Rectal smooth muscle tissue (tissue), 1 donor: ENCODE measurements at regions not wholly inside any gene's neighbourhood (a gene's known extent, or its start where the extent isn't known, plus 50 kb on each side); places are given as distances from the start of the nearest gene placed in this dataset.

Experiments
- H3K27ac ChIP-seq: one replicate; pipeline ENCODE4 v1.7.0; 2013; ENCODE audit warnings: low read depth, low read length, inconsistent platforms
- H3K27me3 ChIP-seq: one replicate; pipeline ENCODE4 v1.7.0; 2013; ENCODE audit warnings: low read length; ENCODE audit not compliant: control insufficient read depth, insufficient read depth
- H3K36me3 ChIP-seq: one replicate; pipeline ENCODE4 v1.7.0; 2013; ENCODE audit warnings: low read length; ENCODE audit not compliant: control insufficient read depth, insufficient read depth
- H3K4me1 ChIP-seq: one replicate; pipeline ENCODE4 v1.7.0; 2013; ENCODE audit warnings: low read length; ENCODE audit not compliant: control insufficient read depth, insufficient read depth
- H3K4me3 ChIP-seq: one replicate; pipeline ENCODE4 v1.7.0; 2013; ENCODE audit warnings: low read length
- H3K9ac ChIP-seq: one replicate; pipeline ENCODE4 v1.7.0; 2013; ENCODE audit warnings: low read length

DNA sequence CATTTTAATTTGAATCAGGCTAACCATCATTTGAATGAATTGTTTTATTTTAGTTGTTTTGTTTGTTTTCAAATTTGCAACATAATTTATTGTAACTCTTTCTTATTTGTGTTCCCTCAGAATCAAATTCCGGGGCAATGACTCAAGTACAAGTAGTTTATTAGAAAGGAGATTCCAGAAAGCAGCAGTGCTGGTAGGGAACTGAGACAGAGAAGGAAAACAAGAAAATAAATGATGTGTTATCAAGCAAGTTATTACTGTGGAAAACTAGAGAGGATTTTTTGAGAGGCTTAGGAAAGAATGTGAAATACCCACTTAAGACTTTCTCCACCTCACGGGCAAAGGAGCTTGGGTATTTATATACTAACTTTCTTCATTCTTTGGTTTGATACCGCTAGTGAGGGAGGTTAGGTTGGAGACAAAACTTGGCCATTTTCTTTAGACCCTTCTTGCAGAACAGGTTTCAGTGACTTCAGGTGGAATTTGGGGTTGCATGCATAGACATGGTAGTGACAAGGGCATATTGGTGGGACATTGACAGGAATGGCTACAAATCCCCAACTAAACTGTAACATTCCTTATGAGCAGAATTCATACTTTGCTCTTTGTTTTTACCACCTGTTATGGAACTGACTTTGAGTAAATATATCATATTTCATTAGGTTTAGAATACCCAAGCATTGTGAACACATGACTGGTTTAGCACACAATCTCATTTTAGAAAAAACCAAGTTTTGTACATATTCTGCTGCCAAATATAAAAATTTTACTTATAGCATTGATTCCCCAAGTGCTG, 254.3 kb downstream of the ZBBX start:
- H3K27ac ChIP-seq: no peak overlapping the region
- no peaks in the 10 kb centered on the region for H3K36me3 ChIP-seq
- no peaks in the 10 kb centered on the region for H3K4me1 ChIP-seq
- no peak overlapping the region for H3K9ac ChIP-seq
- no peak overlapping the region for H3K4me3 ChIP-seq
- H3K27me3 ChIP-seq: no peaks in the 10 kb centered on the region

DNA sequence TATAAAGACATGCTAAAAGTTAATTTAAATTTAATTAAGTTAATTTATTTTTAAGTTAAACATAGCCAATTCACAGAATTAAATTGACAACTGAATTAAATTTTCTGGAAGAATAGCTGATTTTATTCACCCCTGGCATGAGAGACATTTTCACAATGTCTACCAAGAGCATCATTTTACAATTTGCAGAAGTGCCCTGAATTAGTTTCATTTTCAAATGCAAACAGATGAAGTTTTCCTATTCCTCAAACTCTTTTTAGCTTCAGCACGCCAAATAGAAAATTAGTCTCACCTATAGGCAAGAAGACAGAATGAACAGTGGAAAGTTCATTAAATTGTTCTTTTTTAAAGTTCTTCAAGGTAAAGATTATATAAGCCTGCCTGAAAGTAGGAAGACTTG, 259.3 kb downstream of the ZBBX start:
- Histone ChIP-seq H3K27ac (no peak overlapping the region), H3K27me3 (no peaks in the 10 kb centered on the region), H3K9ac (no peak overlapping the region), H3K36me3 (no peaks in the 10 kb centered on the region), H3K4me3 (no peak overlapping the region), H3K4me1 (no peaks in the 10 kb centered on the region)

DNA sequence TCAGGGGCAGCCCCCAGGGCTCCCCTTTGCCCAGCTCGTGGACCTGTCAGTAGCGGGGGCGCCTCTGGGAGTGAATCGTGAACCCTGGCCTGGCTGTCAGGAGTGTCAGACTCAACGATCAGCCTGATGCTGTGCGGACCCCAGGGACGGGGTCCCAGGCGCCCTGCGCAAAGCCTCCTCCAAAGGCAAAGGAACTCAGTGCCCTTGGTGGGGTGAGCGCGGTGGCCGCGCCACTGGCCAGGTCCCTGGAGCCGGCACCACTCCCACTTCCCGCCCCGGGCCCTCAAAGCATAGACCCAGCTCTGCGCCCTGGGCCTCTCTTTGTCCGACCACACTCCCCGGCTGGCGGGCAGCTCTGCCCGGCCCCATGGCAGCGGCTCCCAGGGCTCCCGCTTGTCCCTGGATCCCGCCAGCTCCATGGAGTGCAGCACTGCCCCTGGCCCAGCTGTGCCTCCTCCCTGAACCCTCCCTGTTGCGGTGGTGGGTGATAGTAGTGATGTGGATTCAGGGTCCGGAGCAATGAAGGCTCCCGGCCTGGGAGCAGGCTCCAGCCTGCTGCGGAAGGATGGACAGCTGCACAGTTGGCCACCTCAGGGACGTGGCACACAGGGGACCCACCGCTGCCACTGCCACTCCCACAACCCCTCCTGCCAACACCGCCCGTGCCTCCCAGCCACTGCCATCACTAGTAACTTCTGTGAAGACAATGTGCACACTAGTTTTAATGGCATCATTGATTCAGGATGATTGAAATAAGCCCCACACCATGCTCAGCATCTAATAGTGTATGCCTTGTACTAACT, 263.8 kb downstream of the ZBBX start:
- Histone ChIP-seq H3K36me3 (no peaks in the 10 kb centered on the region), H3K9ac (no peak overlapping the region), H3K4me3 (no peak overlapping the region), H3K4me1 (no peaks in the 10 kb centered on the region), H3K27me3 (no peaks in the 10 kb centered on the region), H3K27ac (no peak overlapping the region)

DNA sequence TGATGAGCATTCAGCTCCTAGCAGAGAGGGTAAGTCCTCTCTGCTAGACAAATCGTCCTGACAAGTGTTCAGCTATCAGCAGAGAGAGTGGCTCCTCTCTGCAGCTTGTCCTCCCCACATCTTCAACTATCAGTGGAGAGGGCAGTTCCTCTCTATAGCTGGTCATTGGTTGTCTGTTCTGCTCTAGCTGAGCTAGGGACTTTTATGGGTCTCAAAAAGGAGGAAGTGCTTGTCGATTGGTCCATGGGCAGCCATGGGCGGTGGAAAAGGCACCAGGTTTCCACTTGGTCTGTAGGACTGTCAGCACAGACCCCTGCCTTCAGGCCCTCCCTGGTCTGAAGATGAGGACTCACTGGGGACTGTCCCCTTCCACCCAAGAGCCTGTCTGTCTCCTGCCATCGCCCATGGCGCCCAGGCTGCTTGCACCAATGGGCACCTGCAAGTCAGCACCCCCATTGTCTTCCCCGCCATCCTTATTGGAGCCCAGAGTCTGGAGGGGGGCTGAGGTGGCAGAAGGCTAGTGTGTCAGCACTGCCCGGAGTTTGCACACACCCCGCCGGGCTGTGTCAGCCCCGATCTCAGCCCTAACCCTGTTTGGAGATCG, 264.7 kb downstream of the ZBBX start:
- Histone ChIP-seq H3K9ac (no peak overlapping the region), H3K27me3 (no peaks in the 10 kb centered on the region), H3K36me3 (no peaks in the 10 kb centered on the region), H3K4me3 (no peak overlapping the region), H3K27ac (no peak overlapping the region), H3K4me1 (no peaks in the 10 kb centered on the region)

DNA sequence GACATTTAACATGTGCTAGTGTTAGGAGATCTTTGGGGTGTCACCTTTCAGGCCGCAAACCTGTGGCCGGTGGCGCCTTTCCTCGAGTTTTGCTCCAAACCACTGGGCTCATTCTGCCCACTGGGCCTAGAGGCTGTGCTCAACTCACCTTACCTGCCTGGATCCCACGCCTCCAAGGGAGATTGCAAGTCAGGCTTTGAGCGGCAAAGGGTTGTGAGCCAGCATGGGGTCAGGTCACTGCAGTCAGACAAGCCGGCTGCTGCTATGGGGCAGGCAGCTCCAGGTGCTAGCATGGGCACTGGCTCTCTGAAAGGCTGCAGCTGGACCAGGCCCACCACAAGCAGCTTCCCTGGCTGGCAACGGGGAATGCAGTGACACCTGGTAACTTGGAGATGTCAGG, 265.5 kb downstream of the ZBBX start:
- Histone ChIP-seq H3K27me3 (no peaks in the 10 kb centered on the region), H3K36me3 (no peaks in the 10 kb centered on the region), H3K9ac (no peak overlapping the region), H3K4me3 (no peak overlapping the region), H3K4me1 (no peaks in the 10 kb centered on the region), H3K27ac (no peak overlapping the region)

DNA sequence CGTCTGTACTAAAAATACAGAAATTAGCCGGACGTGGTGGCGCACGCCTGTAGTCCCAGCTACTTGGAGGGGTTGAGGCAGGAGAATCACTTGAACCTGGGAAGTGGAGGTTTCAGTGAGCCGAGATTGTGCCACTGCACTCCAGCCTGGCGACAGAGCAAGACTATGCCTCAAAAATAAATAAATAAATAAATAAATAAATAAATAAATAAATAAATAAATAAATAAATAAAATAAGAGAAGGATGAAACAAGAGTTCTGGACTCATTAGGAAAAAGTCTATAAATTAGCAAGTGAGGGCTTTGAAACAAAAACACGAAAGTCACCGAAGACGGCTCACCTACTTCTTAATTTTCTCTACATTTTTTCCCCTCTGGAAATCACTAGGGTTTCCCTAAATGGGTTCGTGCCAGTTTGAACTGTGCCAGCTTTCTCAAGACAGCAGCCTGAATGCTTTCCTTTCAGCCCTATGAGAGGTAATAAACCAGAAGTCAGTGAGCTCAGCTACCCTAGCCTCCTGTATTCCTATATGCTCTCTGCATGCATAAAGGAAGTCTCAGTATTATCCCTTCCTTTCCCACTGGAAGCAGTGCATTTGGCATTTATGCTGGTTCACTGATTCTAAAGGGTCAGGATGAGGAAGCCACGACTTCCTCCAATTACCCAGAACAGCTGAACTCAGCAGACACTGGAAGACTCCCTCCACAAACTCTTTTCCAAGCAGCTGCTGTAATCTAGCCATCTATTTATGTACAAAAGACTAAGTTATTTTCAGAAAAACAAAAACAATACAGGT, 266.9 kb downstream of the ZBBX start:
- no peak overlapping the region for H3K9ac ChIP-seq
- H3K4me3 ChIP-seq: no peak overlapping the region
- H3K27ac ChIP-seq: no peak overlapping the region
- H3K27me3 ChIP-seq: no peaks in the 10 kb centered on the region
- H3K36me3 ChIP-seq: no peaks in the 10 kb centered on the region
- no peaks in the 10 kb centered on the region for H3K4me1 ChIP-seq

DNA sequence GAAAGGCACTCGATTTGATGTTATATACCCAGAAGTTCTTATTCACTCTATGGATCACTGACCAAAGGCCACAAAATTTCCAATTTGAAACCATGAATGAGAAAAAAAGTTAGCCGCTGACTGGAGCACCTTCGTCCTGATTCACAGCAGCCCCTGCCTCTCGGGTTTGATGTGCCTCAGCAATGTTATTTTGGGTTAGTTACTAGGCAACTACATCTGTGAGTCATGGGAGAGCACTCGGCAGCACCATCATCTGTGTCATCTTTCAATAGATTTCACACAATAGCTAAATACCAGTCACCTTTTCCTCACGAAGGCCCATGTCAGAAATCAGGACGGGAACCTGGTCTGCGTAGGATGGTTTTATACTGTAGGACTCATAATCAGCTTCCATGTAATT, 269.2 kb downstream of the ZBBX start:
- Histone ChIP-seq H3K4me1 (no peaks in the 10 kb centered on the region), H3K36me3 (no peaks in the 10 kb centered on the region), H3K27ac (no peak overlapping the region), H3K9ac (no peak overlapping the region), H3K4me3 (no peak overlapping the region), H3K27me3 (no peaks in the 10 kb centered on the region)

DNA sequence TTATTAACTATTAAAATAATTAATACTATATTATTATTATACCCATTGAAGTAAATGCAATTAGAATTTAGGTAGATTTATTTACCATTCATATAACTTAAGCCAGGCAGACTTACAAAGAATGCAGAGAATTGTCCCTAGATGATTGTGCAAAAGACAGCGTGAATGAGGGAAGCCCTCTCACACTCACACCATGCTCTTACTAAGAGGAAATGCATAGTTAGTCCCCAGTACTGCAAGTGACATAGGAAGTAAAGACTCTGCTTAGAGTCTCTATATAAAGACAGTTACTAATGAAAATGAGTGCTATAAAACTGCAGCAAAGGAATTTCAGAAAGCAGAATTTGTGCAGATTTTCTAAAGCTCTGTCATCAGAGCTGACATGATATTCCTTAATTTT, 270.4 kb downstream of the ZBBX start:
- Histone ChIP-seq H3K9ac (no peak overlapping the region), H3K4me1 (no peaks in the 10 kb centered on the region), H3K36me3 (no peaks in the 10 kb centered on the region), H3K27ac (no peak overlapping the region), H3K27me3 (no peaks in the 10 kb centered on the region), H3K4me3 (no peak overlapping the region)

DNA sequence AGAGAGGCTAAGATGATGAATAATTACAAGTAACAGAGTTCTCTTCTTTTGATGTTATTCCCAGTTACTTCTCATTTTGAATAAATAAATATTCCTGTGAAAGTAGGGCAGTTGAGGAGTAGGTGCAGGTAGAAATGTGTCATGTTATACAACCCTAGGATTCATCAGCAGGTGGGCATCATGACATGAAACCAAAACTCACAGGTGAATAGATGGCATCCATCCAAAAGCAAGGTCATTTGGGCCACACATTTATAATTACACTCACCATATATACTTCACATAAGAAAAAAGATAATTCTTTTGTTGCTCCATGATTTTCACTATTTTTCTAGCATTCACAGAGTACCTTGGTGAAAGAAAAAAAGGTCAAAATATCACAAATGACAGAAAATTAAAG, 273.6 kb downstream of the ZBBX start:
- H3K4me1 ChIP-seq: no peaks in the 10 kb centered on the region
- H3K9ac ChIP-seq: no peak overlapping the region
- no peak overlapping the region for H3K4me3 ChIP-seq
- no peak overlapping the region for H3K27ac ChIP-seq
- H3K36me3 ChIP-seq: no peaks in the 10 kb centered on the region
- no peaks in the 10 kb centered on the region for H3K27me3 ChIP-seq

DNA sequence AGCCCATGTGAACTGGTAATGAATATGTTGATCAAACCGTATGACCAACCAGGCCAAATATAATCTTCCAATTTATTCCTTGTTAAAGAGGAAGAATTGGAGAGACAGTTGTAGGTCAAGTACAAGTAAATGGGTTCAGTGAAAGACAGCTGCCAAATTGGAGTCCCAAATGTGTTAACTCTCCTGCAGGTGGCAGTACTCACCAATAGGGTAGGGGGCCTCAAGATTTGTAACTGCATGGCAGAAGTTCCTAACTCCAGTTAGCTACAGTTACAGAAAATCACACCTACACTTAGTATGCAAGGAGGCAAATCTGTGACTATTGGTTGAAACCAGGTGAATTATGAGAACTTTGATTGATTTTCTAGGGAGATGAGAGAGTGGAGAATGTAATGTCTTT, 278.0 kb downstream of the ZBBX start:
- Histone ChIP-seq H3K9ac (no peak overlapping the region), H3K36me3 (no peaks in the 10 kb centered on the region), H3K4me1 (no peaks in the 10 kb centered on the region), H3K27me3 (no peaks in the 10 kb centered on the region), H3K4me3 (no peak overlapping the region), H3K27ac (no peak overlapping the region)

DNA sequence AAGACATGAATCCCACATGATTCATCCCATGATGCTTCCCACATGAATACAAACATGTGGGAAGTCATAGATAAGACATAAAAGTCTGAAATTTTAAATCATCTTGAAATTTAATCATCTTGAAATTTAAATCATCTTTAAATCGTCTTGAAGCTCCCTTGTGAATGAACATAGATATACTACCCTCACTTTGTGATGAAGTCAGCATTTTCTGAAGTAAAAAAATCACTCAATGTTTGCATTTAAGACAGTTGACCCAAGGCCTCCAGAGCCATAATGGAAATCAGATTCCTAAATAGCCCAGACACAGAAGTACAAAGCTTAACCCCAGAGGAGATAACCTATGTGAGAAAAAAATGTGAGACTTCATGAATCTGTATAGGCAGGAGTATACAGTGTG, 279.4 kb downstream of the ZBBX start:
- H3K27me3 ChIP-seq: no peaks in the 10 kb centered on the region
- no peak overlapping the region for H3K9ac ChIP-seq
- no peak overlapping the region for H3K27ac ChIP-seq
- H3K4me3 ChIP-seq: no peak overlapping the region
- no peaks in the 10 kb centered on the region for H3K36me3 ChIP-seq
- H3K4me1 ChIP-seq: no peaks in the 10 kb centered on the region

DNA sequence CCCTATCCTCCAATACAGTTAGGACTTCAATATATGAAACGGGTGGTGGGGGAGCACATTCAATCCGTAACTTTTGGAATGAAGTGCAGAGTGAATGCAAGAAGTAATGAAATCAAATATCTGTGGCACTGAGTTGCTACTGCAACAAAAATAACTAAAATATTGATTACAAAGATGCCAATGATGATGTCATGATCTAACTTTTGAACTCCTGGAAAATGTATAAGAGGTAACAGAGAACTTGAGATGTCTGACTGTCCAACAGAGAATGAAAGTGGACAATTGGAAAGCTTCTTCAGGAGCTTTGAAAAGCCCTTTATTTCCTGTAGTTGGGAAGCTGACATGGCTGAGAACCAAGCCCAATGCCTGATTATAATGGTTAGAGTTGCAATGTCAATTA, 279.9 kb downstream of the ZBBX start:
- Histone ChIP-seq H3K4me1 (no peaks in the 10 kb centered on the region), H3K27ac (no peak overlapping the region), H3K27me3 (no peaks in the 10 kb centered on the region), H3K9ac (no peak overlapping the region), H3K4me3 (no peak overlapping the region), H3K36me3 (no peaks in the 10 kb centered on the region)
